ENCODE measurements at regions not wholly inside any gene's neighbourhood (a gene's known extent, or its start where the extent isn't known, plus 50 kb on each side); places are given as distances from the start of the nearest gene placed in this dataset.

- TF ChIP-seq, protein P1, sequence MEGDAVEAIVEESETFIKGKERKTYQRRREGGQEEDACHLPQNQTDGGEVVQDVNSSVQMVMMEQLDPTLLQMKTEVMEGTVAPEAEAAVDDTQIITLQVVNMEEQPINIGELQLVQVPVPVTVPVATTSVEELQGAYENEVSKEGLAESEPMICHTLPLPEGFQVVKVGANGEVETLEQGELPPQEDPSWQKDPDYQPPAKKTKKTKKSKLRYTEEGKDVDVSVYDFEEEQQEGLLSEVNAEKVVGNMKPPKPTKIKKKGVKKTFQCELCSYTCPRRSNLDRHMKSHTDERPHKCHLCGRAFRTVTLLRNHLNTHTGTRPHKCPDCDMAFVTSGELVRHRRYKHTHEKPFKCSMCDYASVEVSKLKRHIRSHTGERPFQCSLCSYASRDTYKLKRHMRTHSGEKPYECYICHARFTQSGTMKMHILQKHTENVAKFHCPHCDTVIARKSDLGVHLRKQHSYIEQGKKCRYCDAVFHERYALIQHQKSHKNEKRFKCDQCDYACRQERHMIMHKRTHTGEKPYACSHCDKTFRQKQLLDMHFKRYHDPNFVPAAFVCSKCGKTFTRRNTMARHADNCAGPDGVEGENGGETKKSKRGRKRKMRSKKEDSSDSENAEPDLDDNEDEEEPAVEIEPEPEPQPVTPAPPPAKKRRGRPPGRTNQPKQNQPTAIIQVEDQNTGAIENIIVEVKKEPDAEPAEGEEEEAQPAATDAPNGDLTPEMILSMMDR (IDR thresholded peaks at IDR 0.05; ENCODE audit: low read depth, low read length, missing input control) = no peak
- TF ChIP-seq SP1 (IDR thresholded peaks at IDR 0.05) = no peak
- TF ChIP-seq, protein P2, sequence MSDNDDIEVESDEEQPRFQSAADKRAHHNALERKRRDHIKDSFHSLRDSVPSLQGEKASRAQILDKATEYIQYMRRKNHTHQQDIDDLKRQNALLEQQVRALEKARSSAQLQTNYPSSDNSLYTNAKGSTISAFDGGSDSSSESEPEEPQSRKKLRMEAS (IDR thresholded peaks at IDR 0.05) = no peak
- no peak for TF ChIP-seq YY1 (IDR thresholded peaks at IDR 0.05)
- no peak for TF ChIP-seq RAD21 (IDR thresholded peaks at IDR 0.05)
Observed at GRCh38 chr4:164023214-164023613, 528.7 kb downstream of the TMA16 start.

Measured in liver (tissue), 3 donors.